H1 (cell line): ENCODE measurements at regions not wholly inside any gene's neighbourhood (a gene's known extent, or its start where the extent isn't known, plus 50 kb on each side); places are given as distances from the start of the nearest gene placed in this dataset.

Experiments used
- CTCF ChIA-PET: fragments of 300-600 bp; sonication (Branson Sonifier 250); formaldehyde crosslinking; loops from one replicate; lab custom pipeline; 2021; ENCODE audit not compliant: partially characterized antibody; lab: Charles Lee
- POLR2A ChIA-PET: fragments of 300-600 bp; sonication (Branson Sonifier 250); formaldehyde crosslinking; loops from one replicate; lab custom pipeline; 2021; ENCODE audit warnings: inconsistent platforms; ENCODE audit not compliant: partially characterized antibody; lab: Charles Lee
- DNase-seq, 2 experiments: peaks; one replicate each; pipeline versions ENCODE4 v3.0.0 to v3.0.0-alpha.2; 2010 to 2022; ENCODE audit warnings: low spot score in 2 of 2, low read depth in 1 of 2, mixed read lengths in 1 of 2
- FAIRE-seq: peaks from 2 replicates; lab custom pipeline; 2011; peaks lifted over from hg19 to GRCh38; lab: Jason Lieb, UNC
- H2AFZ ChIP-seq: 2 replicates; pipeline ENCODE4 v1.8.1; 2012; ENCODE audit warnings: low read length, inconsistent platforms
- H2AK5ac ChIP-seq: 2 replicates; pipeline ENCODE4 v1.6.1; 2013; ENCODE audit warnings: low read depth, low read length
- H2BK120ac ChIP-seq: replicated peaks from 2 replicates; pipeline ENCODE3; 2013; ENCODE audit warnings: low read depth, low read length, inconsistent platforms
- H2BK12ac ChIP-seq: 2 replicates; pipeline ENCODE4 v1.6.1; 2013; ENCODE audit warnings: low read depth, low read length
- H2BK15ac ChIP-seq: 2 replicates; pipeline ENCODE4 v1.6.1; 2013; ENCODE audit warnings: low read length
- H2BK20ac ChIP-seq: 2 replicates; pipeline ENCODE4 v1.6.1; 2013; ENCODE audit warnings: low read length
- H2BK5ac ChIP-seq: 2 replicates; pipeline ENCODE4 v1.6.1; 2013; ENCODE audit warnings: low read depth, low read length
- H3K14ac ChIP-seq: 2 replicates; pipeline ENCODE4 v1.6.1; 2013; ENCODE audit warnings: inconsistent platforms; ENCODE audit not compliant: insufficient read length
- H3K18ac ChIP-seq: 2 replicates; pipeline ENCODE4 v1.6.1; 2013; ENCODE audit warnings: low read length; ENCODE audit errors: extremely low read depth
- H3K23ac ChIP-seq: 2 replicates; pipeline ENCODE4 v1.6.1; 2013; ENCODE audit warnings: inconsistent platforms; ENCODE audit not compliant: insufficient read length
- H3K23me2 ChIP-seq: 2 replicates; pipeline ENCODE4 v1.6.1; 2013; ENCODE audit warnings: low read depth, low read length
- H3K27ac ChIP-seq: 2 replicates; pipeline ENCODE4 v1.6.1; 2011; ENCODE audit warnings: low read depth, low read length, inconsistent platforms
- H3K27me3 ChIP-seq, 4 experiments: replicated peaks in 1 of 4; 1 replicate in 1 of 4; 2 replicates in 3 of 4; pipeline versions ENCODE4 v1.6.1 to v1.8.1; 2011 to 2013; ENCODE audit warnings: low read length in 3 of 4, mild to moderate bottlenecking in 3 of 4, inconsistent platforms in 2 of 4, mixed read lengths in 2 of 4, moderate library complexity in 1 of 4; ENCODE audit not compliant: control insufficient read depth in 3 of 4, insufficient read depth in 3 of 4; ENCODE audit errors: extremely low read depth in 1 of 4
- H3K36me3 ChIP-seq, 4 experiments: 2 replicates each; pipeline versions ENCODE4 v1.6.1 to v1.8.1; 2011 to 2013; ENCODE audit warnings: mild to moderate bottlenecking in 4 of 4, low read length in 3 of 4, moderate library complexity in 2 of 4, control low read depth in 1 of 4, inconsistent platforms in 1 of 4; ENCODE audit not compliant: insufficient read depth in 4 of 4, control insufficient read depth in 2 of 4
- H3K4ac ChIP-seq: replicated peaks from 2 replicates; pipeline ENCODE3; 2013; ENCODE audit warnings: low read length, low read depth, mixed read lengths, inconsistent platforms; ENCODE audit not compliant: insufficient read length
- H3K4me1 ChIP-seq, 4 experiments: replicated peaks in 1 of 4; 1 replicate in 1 of 4; 2 replicates in 3 of 4; pipeline versions ENCODE4 v1.6.1 to v1.8.1; 2011 to 2013; ENCODE audit warnings: low read length in 3 of 4, inconsistent platforms in 2 of 4, mixed read lengths in 1 of 4; ENCODE audit not compliant: insufficient read depth in 4 of 4, control insufficient read depth in 3 of 4
- H3K4me2 ChIP-seq, 2 experiments: 2 replicates each; pipeline versions ENCODE4 v1.6.1 to v1.8.1; 2011 to 2013; ENCODE audit warnings: low read depth in 2 of 2, low read length in 2 of 2, control low read depth in 1 of 2, inconsistent platforms in 1 of 2, mild to moderate bottlenecking in 1 of 2; ENCODE audit not compliant: insufficient read depth in 1 of 2
- H3K4me3 ChIP-seq, 4 experiments: fragments of 200-600, 300-600 bp in 1 of 4; sonication (generic), shearing (Covaris generic), sonication (Bioruptor Twin) in 1 of 4; 2 replicates each; pipeline versions ENCODE4 v1.5.1 to v1.8.1; 2011 to 2016; ENCODE audit warnings: low read length in 4 of 4, low read depth in 3 of 4, control low read depth in 2 of 4, inconsistent platforms in 2 of 4, mild to moderate bottlenecking in 2 of 4, mixed read lengths in 1 of 4, moderate library complexity in 1 of 4; ENCODE audit not compliant: insufficient read depth in 2 of 4; ENCODE audit errors: extremely low read depth in 1 of 4
- H3K56ac ChIP-seq: replicated peaks from 2 replicates; pipeline ENCODE3; 2013; ENCODE audit warnings: low read depth, mild to moderate bottlenecking, mixed read lengths, low read length, inconsistent platforms; ENCODE audit not compliant: insufficient read length
- H3K79me1 ChIP-seq: 2 replicates; pipeline ENCODE4 v1.6.1; 2013; ENCODE audit warnings: low read depth, low read length, control low read depth
- H3K79me2 ChIP-seq, 2 experiments: 2 replicates each; pipeline versions ENCODE4 v1.6.1 to v1.8.1; 2012 to 2013; ENCODE audit warnings: low read length in 2 of 2, mild to moderate bottlenecking in 2 of 2, inconsistent platforms in 1 of 2; ENCODE audit not compliant: insufficient read depth in 2 of 2, control insufficient read depth in 1 of 2
- H3K9ac ChIP-seq, 4 experiments: replicated peaks in 1 of 4; 1 replicate in 1 of 4; 2 replicates in 3 of 4; pipeline versions ENCODE4 v1.6.1 to v1.8.1; 2011 to 2013; ENCODE audit warnings: low read depth in 3 of 4, low read length in 3 of 4, control low read depth in 2 of 4, mild to moderate bottlenecking in 2 of 4, moderate library complexity in 2 of 4, inconsistent platforms in 1 of 4; ENCODE audit errors: extremely low read depth in 1 of 4
- H3K9me3 ChIP-seq, 2 experiments: 2 replicates each; pipeline versions ENCODE4 v1.6.1 to v1.8.1; 2012 to 2013; ENCODE audit warnings: mild to moderate bottlenecking in 2 of 2, moderate library complexity in 2 of 2, control low read depth in 1 of 2, inconsistent platforms in 1 of 2, low read depth in 1 of 2, low read length in 1 of 2, mixed read lengths in 1 of 2; ENCODE audit not compliant: insufficient read depth in 2 of 2
- H4K20me1 ChIP-seq, 2 experiments: replicated peaks in 1 of 2; 2 replicates each; pipeline versions ENCODE3 to v1.8.1; 2011 to 2013; ENCODE audit warnings: inconsistent platforms in 2 of 2, low read length in 2 of 2, mild to moderate bottlenecking in 1 of 2; ENCODE audit not compliant: insufficient read depth in 2 of 2, control insufficient read depth in 1 of 2
- H4K5ac ChIP-seq: 2 replicates; pipeline ENCODE4 v1.6.1; 2013; ENCODE audit warnings: low read length, low read depth, mixed read lengths, inconsistent platforms; ENCODE audit not compliant: insufficient read length
- H4K8ac ChIP-seq: 2 replicates; pipeline ENCODE4 v1.8.0; 2013; ENCODE audit warnings: mild to moderate bottlenecking, moderate library complexity, low read length, inconsistent platforms; ENCODE audit not compliant: insufficient read depth; ENCODE audit errors: extremely low read depth
- H4K91ac ChIP-seq: replicated peaks from 2 replicates; pipeline ENCODE3; 2013; ENCODE audit warnings: low read length, mixed read lengths, inconsistent platforms; ENCODE audit not compliant: insufficient read length
- CTCF ChIP-seq, 3 experiments: IDR thresholded peaks; 1 replicate in 2 of 3; 2 replicates in 1 of 3; pipeline versions ENCODE4 v1.5.1 to v1.6.1; 2011; ENCODE audit warnings: low read length in 3 of 3, mild to moderate bottlenecking in 3 of 3, inconsistent platforms in 2 of 3, low read depth in 1 of 3, moderate library complexity in 1 of 3; ENCODE audit not compliant: insufficient read depth in 1 of 3; ENCODE audit errors: control extremely low read depth in 1 of 3
- JUN ChIP-seq: IDR thresholded peaks from 2 replicates; pipeline ENCODE4 v1.6.1; 2011; ENCODE audit warnings: low read depth, mild to moderate bottlenecking, improper control_type of control experiment, low read length
- SIRT6 ChIP-seq: IDR thresholded peaks from one replicate; pipeline ENCODE4 v1.7.1; 2012; ENCODE audit warnings: low read length, inconsistent platforms
- WGBS, 2 experiments: shearing (Covaris generic) in 1 of 2; methylation state at CpG; one replicate each; pipeline versions ENCODE4 v1.1.6 to v1.1.7; 2013 to 2015; ENCODE audit warnings: low lambda C conversion rate in 2 of 2, mixed read lengths in 2 of 2, inconsistent platforms in 1 of 2, low coverage in 1 of 2, missing lambda C conversion rate in 1 of 2; ENCODE audit not compliant: insufficient replicate concordance in 2 of 2, insufficient coverage in 1 of 2, insufficient read length in 1 of 2; ENCODE audit errors: extremely low coverage in 1 of 2, missing lambda C conversion rate in 1 of 2; 5-methylcytosine and 5-hydroxymethylcytosine counted together

- POLR2A ChIA-PET = no interaction called here
Observed at GRCh38 chr3:168977716-168978374, 685.7 kb downstream of the MECOM start.

More at GRCh38 chr3:168977716-168978374, 685.7 kb downstream of the MECOM start:
- H2AFZ ChIP-seq = peak overlapping the region; percentile 41; the same call in 1 of the 2 replicates
- no peak overlapping the region for H3K27ac ChIP-seq
- no peak overlapping the region for H2BK120ac ChIP-seq
- H3K36me3 ChIP-seq = no peaks in the 10 kb centered on the region
- FAIRE-seq = no peak
- H3K4me3 ChIP-seq = no peak overlapping the region
- H2BK20ac ChIP-seq = no peak overlapping the region
- H3K27me3 ChIP-seq = no peaks in the 10 kb centered on the region
- H2BK5ac ChIP-seq = no peak overlapping the region
- TF ChIP-seq JUN (no peak), CTCF (IDR thresholded peaks at IDR 0.05; ENCODE audit: control extremely low read depth in 1 of 3, insufficient read depth in 1 of 3, low read depth in 1 of 3, low read length in 3 of 3) (no peak), SIRT6 (no peak)
- no peaks in the 10 kb centered on the region for H3K79me1 ChIP-seq
- H3K4me2 ChIP-seq = no peak overlapping the region
- no peaks in the 10 kb centered on the region for H3K4me1 ChIP-seq
- no peaks in the 10 kb centered on the region for H3K9me3 ChIP-seq
- H4K91ac ChIP-seq = no peak overlapping the region
- H3K18ac ChIP-seq = no peak overlapping the region
- H2AK5ac ChIP-seq = no peak overlapping the region
- no peak overlapping the region for H4K8ac ChIP-seq
- no peaks in the 10 kb centered on the region for H3K79me2 ChIP-seq
- H3K56ac ChIP-seq = no peak overlapping the region
- no peak overlapping the region for H2BK12ac ChIP-seq
- H3K14ac ChIP-seq = no peak overlapping the region
- no peak overlapping the region for H4K5ac ChIP-seq
- H3K9ac ChIP-seq = no peak overlapping the region
- H3K23ac ChIP-seq = no peak overlapping the region
- DNase-seq = no peak
- CTCF ChIA-PET = no interaction called here
- no peak overlapping the region for H2BK15ac ChIP-seq
- H4K20me1 ChIP-seq = no peaks in the 10 kb centered on the region
- no peak overlapping the region for H3K4ac ChIP-seq
- WGBS, 2 experiments = 93% methylated on average over 5 of the region's 5 CpGs; no CpG with 5 or more reads in 1 of the 2 experiments
- no peaks in the 10 kb centered on the region for H3K23me2 ChIP-seq
